Erythroblast (primary cell): ENCODE measurements at regions not wholly inside any gene's neighbourhood (a gene's known extent, or its start where the extent isn't known, plus 50 kb on each side); places are given as distances from the start of the nearest gene placed in this dataset.

ENCODE experiments used
- GATA1 ChIP-seq: IDR thresholded peaks from 2 replicates; pipeline ENCODE4 v1.6.1; 2011; ENCODE audit warnings: low read depth, mild to moderate bottlenecking, control low read depth, low read length, moderate library complexity
- POLR2A ChIP-seq: IDR thresholded peaks from 2 replicates; pipeline ENCODE4 v1.6.1; 2011; ENCODE audit warnings: mild to moderate bottlenecking, low read length

- TF ChIP-seq POLR2A (no peak), GATA1 (no peak)
Observed at GRCh38 chr1:80402625-80403024, 1396.1 kb upstream of the ADGRL4 start.
